CD4-positive, alpha-beta T cell treated with Interferon gamma for 1 hour (primary cell): ENCODE measurements at regions not wholly inside any gene's neighbourhood (a gene's known extent, or its start where the extent isn't known, plus 50 kb on each side); places are given as distances from the start of the nearest gene placed in this dataset.

ENCODE experiments used
- DNase-seq: peaks from one replicate; pipeline ENCODE4 v3.0.0-alpha.2; 2020

GRCh38 chr4:19774690-19775256 lies 476.9 kb upstream of the SLIT2 start:
- DNase-seq = no peak

DNA sequence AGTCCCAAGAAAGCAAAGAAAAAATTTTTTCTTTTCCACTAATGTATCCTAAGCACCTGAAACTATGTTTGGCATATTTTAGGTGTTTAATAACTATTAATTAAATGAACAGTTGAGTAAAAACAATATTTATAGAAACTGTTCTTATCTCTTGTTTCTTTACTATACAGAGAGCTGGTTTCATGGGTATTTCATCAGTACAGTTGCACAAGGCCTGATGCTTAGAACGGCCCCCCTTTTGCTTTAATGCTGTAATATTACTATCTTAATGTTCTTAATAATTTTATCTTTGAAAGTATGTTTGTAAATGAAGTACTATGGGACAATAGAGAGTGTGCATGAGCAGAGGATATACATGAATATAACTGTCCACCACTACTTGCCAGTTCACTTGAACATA lies 479.1 kb upstream of the SLIT2 start:
- no peak for DNase-seq

DNA sequence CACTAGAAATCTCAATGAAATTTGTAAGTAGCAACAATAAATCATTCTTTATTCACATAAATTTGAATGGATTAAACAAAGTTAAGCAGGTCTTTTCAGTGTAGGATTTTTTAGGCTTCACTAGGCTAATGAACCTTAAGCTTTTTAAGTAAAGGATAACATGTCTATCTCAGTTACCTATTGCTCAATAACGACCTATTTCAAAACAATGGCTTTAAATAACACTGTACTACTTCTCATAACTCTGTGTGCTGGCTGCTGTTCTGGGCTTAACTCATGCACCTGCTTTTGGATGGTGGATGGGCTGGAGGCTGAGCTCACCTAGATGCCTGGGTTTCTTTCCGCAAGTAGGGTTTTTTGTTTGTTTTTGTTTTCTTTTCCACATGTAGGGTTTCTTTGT lies 495.0 kb upstream of the SLIT2 start:
- no peak for DNase-seq

DNA sequence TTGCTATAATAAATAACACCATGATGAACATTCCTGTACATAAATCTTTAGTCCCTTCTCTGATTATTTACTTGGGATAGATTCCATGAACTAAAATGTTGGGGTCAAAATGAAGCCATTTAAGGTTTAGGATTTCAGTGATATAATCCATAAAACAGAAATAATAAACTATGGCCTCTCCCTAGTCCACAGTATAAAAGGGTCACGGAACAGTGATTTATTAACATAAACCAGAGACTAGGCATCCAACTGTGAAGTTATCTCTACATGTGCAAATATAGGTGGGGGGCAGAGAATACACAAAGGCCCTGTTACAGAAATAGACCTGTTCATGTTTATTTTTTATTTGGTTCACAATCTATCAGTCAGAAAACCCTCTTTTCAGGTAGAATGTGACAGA lies 499.1 kb upstream of the SLIT2 start:
- no peak for DNase-seq

DNA sequence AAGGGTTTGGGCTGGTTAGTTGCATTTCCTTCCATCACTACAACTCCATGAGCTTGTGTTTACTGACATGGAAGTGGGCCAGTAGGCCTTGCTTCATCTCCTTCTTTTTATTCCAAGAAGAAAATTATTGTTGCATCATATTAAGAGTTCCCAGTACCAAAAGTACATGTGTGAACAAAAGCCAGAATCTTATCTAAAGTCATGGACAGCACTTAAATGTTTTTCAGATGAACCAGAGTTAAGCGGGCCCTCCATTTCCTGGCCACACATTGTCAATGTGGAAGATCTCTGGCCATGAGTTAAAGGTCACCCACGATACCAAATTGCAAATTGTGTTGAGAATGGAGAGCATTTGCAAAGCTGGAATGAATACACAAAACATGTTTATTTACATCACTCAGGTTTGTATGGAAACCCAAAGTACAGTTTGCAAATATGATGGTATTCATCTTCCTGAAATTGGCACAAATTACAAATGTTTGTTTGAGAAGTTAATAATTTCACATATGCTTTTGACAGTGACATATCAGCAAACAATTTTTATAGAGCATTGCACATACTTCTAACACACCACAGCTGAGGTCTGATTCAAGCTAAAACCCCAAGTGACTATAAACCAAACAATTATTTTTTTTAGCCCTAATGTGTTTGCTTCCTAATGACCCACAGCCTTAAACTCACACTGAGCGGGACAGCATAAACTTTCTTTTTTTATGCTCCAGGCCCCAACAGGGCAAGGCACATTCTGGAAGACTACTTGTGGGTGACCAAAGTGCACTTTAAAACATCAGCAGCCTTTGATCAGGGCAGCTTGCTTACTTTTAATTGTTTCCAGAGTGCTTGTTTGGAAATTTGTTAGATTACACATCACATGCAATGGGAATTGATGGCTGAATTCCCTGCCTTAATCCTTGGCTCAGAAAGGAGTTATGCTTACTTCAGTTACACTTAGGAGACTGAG lies 502.9 kb upstream of the SLIT2 start:
- no peak for DNase-seq

DNA sequence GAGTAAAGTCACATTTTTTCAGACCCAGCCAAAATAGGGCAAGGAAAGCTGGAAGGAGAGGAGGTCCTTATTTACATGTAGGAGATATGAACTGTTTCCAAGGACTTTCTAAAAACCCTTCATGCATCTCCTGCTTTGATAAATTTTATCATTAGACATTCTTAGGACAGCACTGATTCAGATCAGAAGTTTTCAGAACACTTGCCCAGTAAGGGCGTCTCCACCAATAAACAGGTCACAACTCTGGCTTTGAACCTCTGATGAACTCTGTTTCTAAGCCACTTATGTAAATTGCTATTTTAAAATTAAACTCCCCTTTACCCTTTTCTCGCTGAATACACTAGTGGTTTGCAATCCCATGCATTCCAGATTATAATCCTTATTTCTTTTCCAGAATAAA lies 505.3 kb upstream of the SLIT2 start:
- no peak for DNase-seq

- no peak for DNase-seq
Observed at GRCh38 chr4:19743115-19743638, 508.5 kb upstream of the SLIT2 start.

DNA sequence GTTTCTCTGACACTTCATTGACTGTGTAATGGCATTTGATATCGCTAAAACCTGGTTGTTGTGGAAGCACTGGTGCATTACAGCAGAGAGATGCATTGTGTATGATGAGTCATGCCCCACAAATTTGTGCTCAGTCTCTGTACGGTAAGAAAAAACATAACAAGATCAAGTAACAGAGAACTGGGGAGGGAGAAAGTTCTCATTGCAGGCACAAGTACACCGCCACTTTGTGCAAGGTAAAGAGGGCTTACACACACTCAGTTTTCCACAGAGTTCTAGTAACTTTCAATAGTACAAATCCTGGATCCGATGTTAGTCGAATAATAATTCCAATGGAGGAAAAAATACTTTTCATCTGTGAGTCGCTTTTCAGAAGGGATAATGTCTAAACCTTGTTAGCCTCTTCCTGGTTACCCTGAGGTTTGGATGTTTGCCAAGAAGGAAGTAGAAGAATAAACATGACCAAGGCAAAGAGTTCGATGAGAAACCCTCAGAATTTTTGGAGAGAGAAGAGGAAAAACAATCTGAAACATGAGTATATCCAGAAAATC lies 512.5 kb upstream of the SLIT2 start:
- DNase-seq = no peak

GRCh38 chr4:19736968-19737756 lies 514.5 kb upstream of the SLIT2 start:
- DNase-seq = no peak

DNA sequence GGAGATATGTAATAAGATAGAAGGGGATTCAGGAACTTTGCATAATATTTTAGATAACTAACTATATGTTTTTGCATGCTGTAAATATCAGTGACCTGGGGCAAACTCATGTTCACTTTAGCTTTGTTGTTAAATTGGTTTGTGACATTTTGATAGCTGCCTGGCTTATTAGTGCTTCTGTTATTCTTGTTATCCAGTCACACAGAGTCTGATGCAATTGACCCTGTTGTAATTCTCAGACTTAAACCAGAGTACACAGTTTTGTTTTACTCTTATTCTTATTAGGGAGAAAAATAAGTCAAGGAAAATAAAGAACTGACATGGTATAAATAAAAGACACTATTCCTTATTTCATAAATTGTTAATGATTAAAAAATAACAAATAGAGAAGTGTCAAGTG lies 516.7 kb upstream of the SLIT2 start:
- DNase-seq = no peak

GRCh38 chr4:19729886-19730651 lies 521.6 kb upstream of the SLIT2 start:
- DNase-seq = no peak

DNA sequence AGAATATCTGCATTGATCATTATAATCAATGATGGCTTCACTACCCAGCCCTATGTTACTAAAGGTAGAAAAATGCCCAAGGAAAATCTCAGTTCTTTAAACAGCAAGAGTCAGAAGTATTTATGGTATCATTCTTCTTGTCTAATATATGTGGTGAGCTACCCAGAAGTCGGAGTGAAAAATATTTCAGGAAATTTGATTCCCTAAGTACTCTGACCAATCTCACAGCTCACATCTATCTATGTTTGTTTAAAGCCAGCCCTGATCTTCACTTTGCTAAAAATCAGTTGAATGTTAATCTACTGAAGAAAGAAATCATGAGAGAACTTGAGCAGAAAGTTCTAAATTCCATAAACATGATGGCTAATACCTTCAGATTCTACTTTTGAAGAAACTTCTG lies 522.9 kb upstream of the SLIT2 start:
- DNase-seq = no peak

- DNase-seq = no peak
Observed at GRCh38 chr4:19727141-19727540, 524.6 kb upstream of the SLIT2 start.

- no peak for DNase-seq
Observed at GRCh38 chr4:19725130-19725529, 526.6 kb upstream of the SLIT2 start.

- DNase-seq = no peak
Observed at GRCh38 chr4:19722404-19722803, 529.3 kb upstream of the SLIT2 start.

DNA sequence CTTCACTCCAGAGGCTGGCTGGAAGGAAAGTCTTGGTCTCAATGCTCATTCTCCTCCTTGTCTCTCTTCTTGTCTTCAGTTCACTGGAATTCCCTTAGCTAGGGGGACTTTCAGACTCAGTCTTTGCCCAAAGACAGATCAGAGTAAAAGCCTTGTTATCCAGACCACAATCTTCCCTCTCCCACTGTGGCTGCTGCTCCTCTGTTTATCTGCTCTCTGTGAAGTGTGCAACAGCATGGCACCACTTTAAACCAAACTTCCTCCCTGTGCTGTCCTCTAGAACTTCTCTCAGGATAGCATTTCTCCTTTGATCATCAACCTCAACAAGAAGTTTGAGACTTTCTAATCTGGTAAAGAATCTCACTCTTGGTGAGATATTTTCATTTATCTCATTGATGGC lies 530.1 kb upstream of the SLIT2 start:
- DNase-seq = no peak

DNA sequence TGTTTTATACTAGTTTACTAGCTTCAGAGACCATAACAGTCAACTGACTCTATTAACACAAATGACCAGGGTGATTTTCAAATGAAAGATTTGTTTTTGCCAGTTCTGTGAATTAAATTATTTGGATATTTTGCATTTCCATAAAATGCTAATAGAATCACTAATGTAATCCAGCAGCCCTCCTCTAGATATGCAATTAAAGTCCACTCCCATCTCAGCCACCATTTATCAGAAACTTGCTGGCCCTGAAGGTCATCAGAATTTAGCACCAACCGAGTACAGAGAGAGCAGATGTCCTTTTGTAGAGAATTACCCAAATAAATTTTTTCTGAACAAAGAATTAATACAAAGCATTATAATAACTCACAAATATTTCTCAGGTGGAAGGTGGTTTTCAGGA lies 531.1 kb upstream of the SLIT2 start:
- no peak for DNase-seq

DNA sequence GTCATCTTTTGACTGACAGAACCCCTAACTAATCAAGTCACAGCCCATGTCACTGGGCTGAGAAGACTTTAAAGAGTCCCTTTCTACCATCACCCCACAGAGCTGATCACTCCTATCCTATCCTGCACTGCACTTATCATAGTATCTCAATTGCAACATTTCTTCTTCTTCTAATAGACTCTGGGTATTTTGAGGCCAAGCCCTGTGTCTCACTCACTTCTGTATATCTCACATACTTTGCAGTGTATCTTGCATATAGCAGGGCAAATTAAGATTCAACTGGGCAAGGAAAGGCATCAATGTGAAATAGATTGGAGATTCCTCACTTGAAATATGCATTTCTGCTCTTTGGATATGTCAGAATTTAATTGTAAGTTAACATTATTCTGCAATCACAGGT lies 531.5 kb upstream of the SLIT2 start:
- no peak for DNase-seq

DNA sequence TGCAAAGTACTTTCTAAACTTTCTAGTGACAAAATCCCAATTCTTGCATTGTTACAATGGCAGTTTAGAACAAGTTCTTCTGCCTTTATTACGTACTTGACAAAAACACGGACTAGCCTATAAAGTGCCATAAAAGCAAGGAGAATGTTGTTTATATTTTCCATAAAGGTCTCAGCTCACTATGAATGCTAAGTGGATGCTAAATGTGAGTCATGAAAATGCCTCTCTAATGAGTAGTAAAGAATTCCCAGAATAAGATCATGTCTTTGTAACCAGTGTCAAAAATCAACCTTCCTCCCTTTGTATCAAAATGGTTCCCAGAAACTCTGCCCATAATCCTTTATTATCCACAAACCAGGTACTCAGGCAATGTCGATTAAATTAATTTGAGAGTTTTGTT lies 539.8 kb upstream of the SLIT2 start:
- DNase-seq = no peak

- DNase-seq = no peak
Observed at GRCh38 chr4:19707876-19708275, 543.8 kb upstream of the SLIT2 start.

GRCh38 chr4:19703391-19703790 lies 548.3 kb upstream of the SLIT2 start:
- no peak for DNase-seq

DNA sequence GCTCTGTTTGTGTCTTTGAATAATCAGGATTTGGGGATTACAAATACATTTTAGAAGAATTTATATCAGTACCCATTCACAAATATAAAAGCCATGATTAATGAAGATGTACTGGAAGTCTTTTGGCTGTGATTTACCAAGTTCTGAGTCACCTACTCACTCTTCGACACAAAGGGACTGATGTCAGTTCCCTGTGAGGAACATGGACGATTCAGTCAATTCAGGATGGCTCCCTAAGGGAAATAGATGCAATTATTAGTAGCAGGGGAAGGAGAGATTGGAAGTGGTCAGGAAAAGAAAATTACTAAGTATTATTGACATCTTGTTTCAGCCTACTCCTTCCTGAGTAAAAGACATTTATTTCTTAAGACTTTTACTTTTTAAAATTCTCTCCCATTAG lies 550.7 kb upstream of the SLIT2 start:
- DNase-seq = no peak
